Upper lobe of left lung (tissue), 4 donors: ENCODE measurements at regions not wholly inside any gene's neighbourhood (a gene's known extent, or its start where the extent isn't known, plus 50 kb on each side); places are given as distances from the start of the nearest gene placed in this dataset.

Experiments used
- EP300 ChIP-seq, 4 donors: sonication (generic); formaldehyde crosslinking; IDR thresholded peaks; one replicate each; pipeline ENCODE4 v1.5.1; 2017; ENCODE audit warnings: antibody characterized with exemption in 4 of 4, control low read depth in 2 of 4
- POLR2A ChIP-seq, 4 donors: fragments of 450-650 bp; IDR thresholded peaks; one replicate each; pipeline ENCODE4 v1.5.1; 2016 to 2017; ENCODE audit warnings: antibody characterized with exemption in 4 of 4, mild to moderate bottlenecking in 2 of 4
- POLR2AphosphoS5 ChIP-seq, 2 donors: sonication (generic); formaldehyde crosslinking; IDR thresholded peaks; one replicate each; pipeline ENCODE4 v1.5.1; 2017; ENCODE audit warnings: antibody characterized with exemption in 2 of 2
- TF ChIP-seq, protein P1 (sequence below), 6 experiments: fragments of 450-650 bp in 4 of 6; fragments of 200-600 bp in 2 of 6; sonication (generic) in 2 of 6; IDR thresholded peaks; one replicate each; pipeline ENCODE4 v1.5.1; 2016 to 2019; ENCODE audit warnings: antibody characterized with exemption in 6 of 6

DNA sequence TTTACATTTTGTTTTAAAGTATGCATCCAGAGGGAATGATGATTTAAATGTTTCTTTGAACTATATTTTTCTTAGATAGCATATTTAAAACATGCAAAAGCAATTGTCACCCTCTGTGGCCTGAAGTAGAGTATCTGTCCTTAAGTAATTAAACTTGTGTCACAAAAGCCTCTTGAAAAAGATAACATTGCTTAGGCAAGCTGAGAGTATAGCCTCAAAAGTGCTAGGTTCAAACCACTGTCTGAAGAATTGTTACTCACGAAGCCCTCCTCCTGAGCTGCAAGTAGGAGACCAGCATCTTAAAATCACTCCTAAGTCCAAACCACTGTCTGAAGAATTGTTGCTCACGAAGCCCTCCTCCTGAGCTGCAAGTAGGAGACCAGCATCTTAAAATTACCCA is 378.0 kb upstream of the PRR16 start:
- TF ChIP-seq, protein P1, sequence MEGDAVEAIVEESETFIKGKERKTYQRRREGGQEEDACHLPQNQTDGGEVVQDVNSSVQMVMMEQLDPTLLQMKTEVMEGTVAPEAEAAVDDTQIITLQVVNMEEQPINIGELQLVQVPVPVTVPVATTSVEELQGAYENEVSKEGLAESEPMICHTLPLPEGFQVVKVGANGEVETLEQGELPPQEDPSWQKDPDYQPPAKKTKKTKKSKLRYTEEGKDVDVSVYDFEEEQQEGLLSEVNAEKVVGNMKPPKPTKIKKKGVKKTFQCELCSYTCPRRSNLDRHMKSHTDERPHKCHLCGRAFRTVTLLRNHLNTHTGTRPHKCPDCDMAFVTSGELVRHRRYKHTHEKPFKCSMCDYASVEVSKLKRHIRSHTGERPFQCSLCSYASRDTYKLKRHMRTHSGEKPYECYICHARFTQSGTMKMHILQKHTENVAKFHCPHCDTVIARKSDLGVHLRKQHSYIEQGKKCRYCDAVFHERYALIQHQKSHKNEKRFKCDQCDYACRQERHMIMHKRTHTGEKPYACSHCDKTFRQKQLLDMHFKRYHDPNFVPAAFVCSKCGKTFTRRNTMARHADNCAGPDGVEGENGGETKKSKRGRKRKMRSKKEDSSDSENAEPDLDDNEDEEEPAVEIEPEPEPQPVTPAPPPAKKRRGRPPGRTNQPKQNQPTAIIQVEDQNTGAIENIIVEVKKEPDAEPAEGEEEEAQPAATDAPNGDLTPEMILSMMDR (IDR thresholded peaks at IDR 0.05), result no peak
- TF ChIP-seq POLR2A (IDR thresholded peaks at IDR 0.05), result no peak
- TF ChIP-seq EP300 (IDR thresholded peaks at IDR 0.05), result no peak
- TF ChIP-seq POLR2AphosphoS5 (IDR thresholded peaks at IDR 0.05), result no peak
